K562 (cell line): ENCODE measurements at regions not wholly inside any gene's neighbourhood (a gene's known extent, or its start where the extent isn't known, plus 50 kb on each side); places are given as distances from the start of the nearest gene placed in this dataset.

Experiments
- ZNF318 ChIP-seq, 2 experiments: fragments of 450-650 bp; IDR thresholded peaks; 2 replicates each; pipeline ENCODE4 v1.6.1; 2016; ENCODE audit warnings: mild to moderate bottlenecking in 2 of 2, borderline replicate concordance in 1 of 2, low read depth in 1 of 2, moderate library complexity in 1 of 2

DNA sequence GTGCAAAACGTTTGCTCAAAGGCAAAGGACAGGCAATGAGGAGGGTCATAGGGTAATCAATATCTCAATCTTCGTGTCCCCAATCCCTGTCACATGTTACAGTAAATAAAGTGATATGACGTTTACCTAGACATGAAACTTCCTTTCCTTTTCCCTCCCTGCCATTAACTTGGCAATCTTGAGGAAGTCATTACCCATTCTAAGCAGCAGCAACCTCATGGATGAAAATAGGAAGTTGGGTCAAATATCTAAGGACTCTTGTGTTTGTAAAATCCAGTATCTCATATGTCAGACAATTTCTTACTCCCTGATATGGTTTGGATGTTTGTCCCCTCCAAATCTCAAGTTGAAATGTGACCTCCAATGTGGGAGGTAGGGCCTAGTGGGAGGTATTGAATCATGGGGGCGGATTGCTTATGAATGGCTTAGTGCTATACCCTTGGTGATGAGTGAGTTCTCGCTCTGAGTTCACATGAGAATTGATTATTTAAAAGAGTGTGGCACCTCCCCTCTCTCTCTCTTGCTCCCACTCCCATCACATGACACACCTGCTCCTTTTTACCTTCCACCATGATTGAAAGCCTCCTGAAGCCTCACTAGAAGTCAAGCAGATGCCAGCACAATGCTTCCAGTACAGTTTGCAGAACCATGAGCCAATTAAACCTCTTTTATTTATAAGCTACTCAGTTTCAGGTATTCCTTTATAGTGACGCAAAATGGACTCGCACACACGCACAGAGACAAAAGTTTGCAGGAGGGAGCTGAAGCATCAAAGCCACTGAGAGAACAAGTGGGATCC, 545.9 kb upstream of the JARID2 start (continued):
- no peak for TF ChIP-seq ZNF318 (IDR thresholded peaks at IDR 0.05; ENCODE audit: borderline replicate concordance in 1 of 2, low read depth in 1 of 2)
